ENCODE measurements at regions not wholly inside any gene's neighbourhood (a gene's known extent, or its start where the extent isn't known, plus 50 kb on each side); places are given as distances from the start of the nearest gene placed in this dataset.

GRCh38 chr3:118447339-118447738 is 587.3 kb downstream of the IGSF11 start:
- DNase-seq: no peak

GRCh38 chr3:118466795-118467330 is 567.8 kb downstream of the IGSF11 start:
- TF ChIP-seq CTCF (IDR thresholded peaks at IDR 0.05): no peak
- H3K4me1 Mint-ChIP-seq: peaks cover 5% of the 10 kb centered on the region

More at GRCh38 chr3:118447339-118447738, 587.3 kb downstream of the IGSF11 start:
- Mint-ChIP-seq H3K27ac (no peak overlapping the region), H3K9me3 (peaks cover 24% of the 10 kb centered on the region), H3K4me3 (no peak overlapping the region), H3K27me3 (ENCODE audit: low read depth, poor library complexity) (no peaks in the 10 kb centered on the region), H3K36me3 (ENCODE audit: low read depth) (no peaks in the 10 kb centered on the region), H3K4me1 (no peaks in the 10 kb centered on the region)
- no peak for TF ChIP-seq CTCF (IDR thresholded peaks at IDR 0.05)

GRCh38 chr3:118468801-118469200 is 565.8 kb downstream of the IGSF11 start:
- Mint-ChIP-seq H3K36me3 (ENCODE audit: low read depth) (no peaks in the 10 kb centered on the region), H3K4me3 (no peak overlapping the region), H3K4me1 (peaks cover 5% of the 10 kb centered on the region), H3K9me3 (no peaks in the 10 kb centered on the region), H3K27me3 (ENCODE audit: low read depth, poor library complexity) (peaks cover 3% of the 10 kb centered on the region), H3K27ac (no peak overlapping the region)
- DNase-seq: no peak
- TF ChIP-seq CTCF (IDR thresholded peaks at IDR 0.05): no peak

More at GRCh38 chr3:118466795-118467330, 567.8 kb downstream of the IGSF11 start:
- no peak for DNase-seq
- H3K27me3 Mint-ChIP-seq (ENCODE audit: low read depth, poor library complexity): peaks cover 3% of the 10 kb centered on the region
- no peaks in the 10 kb centered on the region for H3K36me3 Mint-ChIP-seq (ENCODE audit: low read depth)
- no peak overlapping the region for H3K4me3 Mint-ChIP-seq
- no peak overlapping the region for H3K27ac Mint-ChIP-seq
- no peaks in the 10 kb centered on the region for H3K9me3 Mint-ChIP-seq

- Mint-ChIP-seq H3K9me3 (no peaks in the 10 kb centered on the region), H3K4me1 (peaks cover 11% of the 10 kb centered on the region), H3K27ac (no peak overlapping the region), H3K27me3 (ENCODE audit: low read depth, poor library complexity) (no peaks in the 10 kb centered on the region), H3K36me3 (ENCODE audit: low read depth) (no peaks in the 10 kb centered on the region), H3K4me3 (no peak overlapping the region)
- TF ChIP-seq CTCF (IDR thresholded peaks at IDR 0.05): no peak
- no peak for DNase-seq
These were observed 562.1 kb downstream of the IGSF11 start for GRCh38 chr3:118472586-118472985.

- Mint-ChIP-seq H3K27me3 (ENCODE audit: low read depth, poor library complexity) (peaks cover 4% of the 10 kb centered on the region), H3K4me1 (peaks cover 19% of the 10 kb centered on the region), H3K9me3 (no peaks in the 10 kb centered on the region), H3K4me3 (no peak overlapping the region), H3K27ac (no peak overlapping the region), H3K36me3 (ENCODE audit: low read depth) (no peaks in the 10 kb centered on the region)
- no peak for TF ChIP-seq CTCF (IDR thresholded peaks at IDR 0.05)
- DNase-seq: no peak
These were observed 561.3 kb downstream of the IGSF11 start for GRCh38 chr3:118473343-118473742.

GRCh38 chr3:118476885-118477618 is 557.6 kb downstream of the IGSF11 start:
- peaks cover 4% of the 10 kb centered on the region for H3K27me3 Mint-ChIP-seq (ENCODE audit: low read depth, poor library complexity)
- H3K36me3 Mint-ChIP-seq (ENCODE audit: low read depth): no peaks in the 10 kb centered on the region
- peaks cover 37% of the 10 kb centered on the region for H3K4me1 Mint-ChIP-seq
- no peak overlapping the region for H3K4me3 Mint-ChIP-seq
- no peak for DNase-seq
- H3K27ac Mint-ChIP-seq: no peak overlapping the region
- TF ChIP-seq CTCF (IDR thresholded peaks at IDR 0.05): no peak
- H3K9me3 Mint-ChIP-seq: no peaks in the 10 kb centered on the region

Measured in nephron progenitor cell (in vitro differentiated cells).